Endothelial cell of umbilical vein (primary cell): ENCODE measurements at regions not wholly inside any gene's neighbourhood (a gene's known extent, or its start where the extent isn't known, plus 50 kb on each side); places are given as distances from the start of the nearest gene placed in this dataset.
"Not testable (repeated sequence)": the region's sequence is repeated elsewhere in the genome, so short reads cannot be mapped to it uniquely, and the experiment has no call there.

ENCODE experiments used
- BruUV-seq: library from RNA; stranded (reverse); fragments of 400-500 nt; replicated peaks from 2 replicates; lab custom pipeline; 2021; lab: Mats Ljungman, UMichigan
- CTCF ChIA-PET: fragments of 300-600, 350-600 bp; sonication (Branson Sonifier 250); formaldehyde crosslinking; loops from one replicate; lab custom pipeline; 2021; ENCODE audit warnings: antibody characterized with exemption, inconsistent platforms; lab: Charles Lee
- POLR2A ChIA-PET: fragments of 300-600, 350-600 bp; sonication (Branson Sonifier 250); formaldehyde crosslinking; loops from one replicate; lab custom pipeline; 2021; ENCODE audit warnings: antibody characterized with exemption, inconsistent platforms; lab: Charles Lee
- DNase-seq: peaks from one replicate; pipeline ENCODE4 v3.0.0-alpha.2; 2011; ENCODE audit warnings: low read depth, low spot score
- FAIRE-seq: peaks from 2 replicates; lab custom pipeline; 2011; peaks lifted over from hg19 to GRCh38; lab: Jason Lieb, UNC
- H2AFZ ChIP-seq: 2 replicates; pipeline ENCODE4 v1.6.0; 2012; ENCODE audit warnings: low read depth, low read length, control low read depth, inconsistent platforms
- H3K27ac ChIP-seq: 2 replicates; pipeline ENCODE4 v1.5.1; 2011; ENCODE audit warnings: low read depth, mild to moderate bottlenecking, control low read depth, low read length, moderate library complexity; ENCODE audit not compliant: insufficient read depth
- H3K27me3 ChIP-seq, 2 experiments: 2 replicates each; pipeline versions ENCODE4 v1.6.0 to v1.6.1; 2011; ENCODE audit warnings: low read length in 2 of 2, mixed read lengths in 1 of 2; ENCODE audit not compliant: control insufficient read depth in 2 of 2, insufficient read depth in 2 of 2
- H3K36me3 ChIP-seq, 2 experiments: 2 replicates in 1 of 2; 3 replicates in 1 of 2; pipeline ENCODE4 v1.5.1; 2011; ENCODE audit warnings: low read length in 2 of 2, mild to moderate bottlenecking in 1 of 2, moderate library complexity in 1 of 2; ENCODE audit not compliant: control insufficient read depth in 2 of 2, insufficient read depth in 2 of 2; ENCODE audit errors: extremely low read depth in 1 of 2
- H3K4me1 ChIP-seq: 3 replicates; pipeline ENCODE4 v1.5.1; 2011; ENCODE audit warnings: mild to moderate bottlenecking, low read length; ENCODE audit not compliant: control insufficient read depth, insufficient read depth; ENCODE audit errors: extremely low read depth
- H3K4me2 ChIP-seq: 2 replicates; pipeline ENCODE4 v1.6.1; 2011; ENCODE audit warnings: low read length, control low read depth, mixed read lengths; ENCODE audit not compliant: insufficient read depth
- H3K4me3 ChIP-seq, 3 experiments: fragments of 200-600 bp in 1 of 3; sonication (generic), shearing (Covaris generic) in 1 of 3; replicated peaks in 1 of 3; 2 replicates each; pipeline ENCODE4 v1.5.1; 2011 to 2016; ENCODE audit warnings: control low read depth in 3 of 3, low read length in 3 of 3, mild to moderate bottlenecking in 2 of 3, inconsistent platforms in 1 of 3, low read depth in 1 of 3, moderate library complexity in 1 of 3; ENCODE audit not compliant: insufficient read depth in 1 of 3
- H3K79me2 ChIP-seq: 2 replicates; pipeline ENCODE4 v1.6.0; 2012; ENCODE audit warnings: low read length, inconsistent platforms; ENCODE audit not compliant: control insufficient read depth, insufficient read depth
- H3K9ac ChIP-seq: replicated peaks from 2 replicates; pipeline ENCODE3; 2011; ENCODE audit warnings: low read length, control low read depth; ENCODE audit not compliant: insufficient read depth; ENCODE audit errors: extremely low read depth
- H3K9me1 ChIP-seq: replicated peaks from 3 replicates; pipeline ENCODE4 v1.6.0; 2011; ENCODE audit warnings: mild to moderate bottlenecking, low read length; ENCODE audit not compliant: control insufficient read depth, insufficient read depth; ENCODE audit errors: extremely low read depth
- H3K9me3 ChIP-seq: replicated peaks from 2 replicates; pipeline ENCODE4 v1.5.1; 2012; ENCODE audit warnings: low read length, inconsistent platforms; ENCODE audit not compliant: control insufficient read depth, insufficient read depth
- H4K20me1 ChIP-seq: replicated peaks from 2 replicates; pipeline ENCODE3; 2011; ENCODE audit warnings: mild to moderate bottlenecking, low read length; ENCODE audit not compliant: control insufficient read depth, insufficient read depth; ENCODE audit errors: extremely low read depth
- dilution Hi-C: fragments of 300-500 bp; cut with MboI; formaldehyde crosslinking; loops from one replicate; pipeline ENCODE4 v1.15.0; 2019; ENCODE audit warnings: low sequenced_read_pairs; ENCODE audit not compliant: extremely low pct_ligation_motif_present
- intact Hi-C: fragments of 100-400 bp; cut with micrococcal nuclease; formaldehyde crosslinking; loops from one replicate; pipeline ENCODE4 v1.10.0; 2022

- dilution Hi-C loops, POLR2A ChIA-PET: not testable (repeated sequence)
Measured at GRCh38 chrY:6544076-6544756, 298.2 kb downstream of the TSPY2 start.

GRCh38 chrY:6544757-6545083 is 298.7 kb downstream of the TSPY2 start:
- H2AFZ ChIP-seq, CTCF ChIA-PET, intact Hi-C loops, H4K20me1 ChIP-seq, FAIRE-seq, H3K9me3 ChIP-seq, H3K9ac ChIP-seq, BruUV-seq, POLR2A ChIA-PET, H3K9me1 ChIP-seq, H3K4me3 ChIP-seq, dilution Hi-C loops, H3K27me3 ChIP-seq, H3K27ac ChIP-seq, DNase-seq, H3K79me2 ChIP-seq, H3K4me2 ChIP-seq, H3K36me3 ChIP-seq, H3K4me1 ChIP-seq: not testable (repeated sequence)

More at GRCh38 chrY:6544076-6544756, 298.2 kb downstream of the TSPY2 start:
- H3K79me2 ChIP-seq, H3K4me3 ChIP-seq, H3K9me1 ChIP-seq, H3K4me1 ChIP-seq, FAIRE-seq, CTCF ChIA-PET, H3K36me3 ChIP-seq, H3K27me3 ChIP-seq, intact Hi-C loops, H3K9me3 ChIP-seq, H3K27ac ChIP-seq, BruUV-seq, H3K4me2 ChIP-seq, H2AFZ ChIP-seq, DNase-seq, H3K9ac ChIP-seq, H4K20me1 ChIP-seq: not testable (repeated sequence)

DNA sequence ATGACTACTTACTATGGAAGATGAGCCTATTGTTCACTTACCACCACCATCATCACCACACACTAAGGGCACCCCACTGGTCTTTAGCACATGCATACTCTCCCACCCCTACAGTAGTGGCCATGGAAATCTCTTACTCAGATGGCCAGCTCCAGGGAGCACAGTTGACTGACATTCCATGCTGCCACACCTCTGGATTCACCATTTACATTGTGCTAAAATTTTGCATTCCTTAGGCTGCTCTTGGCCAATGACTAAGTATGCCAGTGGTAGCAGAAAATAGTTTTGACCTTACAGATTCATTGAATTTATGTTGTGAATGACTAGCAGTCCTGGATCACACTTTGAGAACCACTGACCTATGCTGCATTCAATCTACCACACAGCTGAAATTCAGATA is 306.9 kb downstream of the TSPY2 start:
- H2AFZ ChIP-seq, POLR2A ChIA-PET, H3K79me2 ChIP-seq, H3K9ac ChIP-seq, H3K4me2 ChIP-seq, H3K27ac ChIP-seq, CTCF ChIA-PET, DNase-seq, FAIRE-seq, BruUV-seq, intact Hi-C loops, H3K9me3 ChIP-seq, H3K4me3 ChIP-seq, H3K9me1 ChIP-seq, H3K36me3 ChIP-seq, H3K27me3 ChIP-seq, H4K20me1 ChIP-seq, H3K4me1 ChIP-seq, dilution Hi-C loops: not testable (repeated sequence)

DNA sequence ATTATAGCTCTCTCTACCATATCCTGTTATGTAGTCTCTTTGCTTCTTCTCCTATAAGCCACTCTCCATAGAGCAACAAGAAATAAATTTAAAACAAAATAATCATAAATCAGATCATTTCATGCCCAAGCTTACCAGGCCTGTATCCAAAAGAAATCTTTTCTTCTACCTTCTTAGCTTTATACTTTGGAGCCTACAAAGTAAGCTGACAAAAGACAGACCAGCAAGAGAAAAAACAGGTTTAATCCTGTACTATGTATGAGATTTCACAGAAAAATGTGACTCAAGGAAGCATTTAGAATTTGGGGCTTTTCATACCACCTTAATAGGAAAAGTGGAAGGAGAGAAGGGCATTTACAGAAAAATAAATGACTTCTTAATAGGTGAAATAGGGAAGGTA is 321.0 kb downstream of the TSPY2 start:
- CTCF ChIA-PET, H3K4me1 ChIP-seq, DNase-seq, H3K27ac ChIP-seq, H3K9ac ChIP-seq, FAIRE-seq, POLR2A ChIA-PET, intact Hi-C loops, H3K36me3 ChIP-seq, H2AFZ ChIP-seq, H3K9me1 ChIP-seq, dilution Hi-C loops, BruUV-seq, H3K4me2 ChIP-seq, H3K27me3 ChIP-seq, H3K79me2 ChIP-seq, H3K4me3 ChIP-seq, H4K20me1 ChIP-seq, H3K9me3 ChIP-seq: not testable (repeated sequence)
